ENCODE measurements at regions not wholly inside any gene's neighbourhood (a gene's known extent, or its start where the extent isn't known, plus 50 kb on each side); places are given as distances from the start of the nearest gene placed in this dataset.

- Histone ChIP-seq H3K4me3 (ENCODE audit: low read depth in 1 of 2, low read length in 2 of 2) (no peak overlapping the region), H4K20me1 (ENCODE audit: insufficient read depth, low read length) (no peaks in the 10 kb centered on the region), H3K9ac (ENCODE audit: low read depth, low read length) (no peak overlapping the region), H2AFZ (ENCODE audit: low read depth, low read length) (no peak overlapping the region), H3K79me2 (ENCODE audit: insufficient read depth, low read length) (no peaks in the 10 kb centered on the region), H3K9me3 (ENCODE audit: insufficient read depth, low read length, severe bottlenecking) (no peaks in the 10 kb centered on the region), H3K4me1 (ENCODE audit: insufficient read depth, low read length) (no peaks in the 10 kb centered on the region), H3K27me3 (ENCODE audit: insufficient read depth, low read length, poor library complexity) (no peaks in the 10 kb centered on the region), H3K36me3 (ENCODE audit: insufficient read depth, low read length) (no peaks in the 10 kb centered on the region), H3K27ac (ENCODE audit: low read length) (no peak overlapping the region), H3K4me2 (ENCODE audit: insufficient read depth, low read length) (no peak overlapping the region)
- no peak for TF ChIP-seq CTCF (IDR thresholded peaks at IDR 0.05; ENCODE audit: borderline replicate concordance, extremely low read depth, low read length, poor library complexity, severe bottlenecking)
- no peak for TF ChIP-seq EZH2 (IDR thresholded peaks at IDR 0.05; ENCODE audit: borderline replicate concordance, low read depth, low read length, severe bottlenecking)
- DNase-seq (no peak), ATAC-seq (ENCODE audit: insufficient read depth, low read depth) (no peak)
These were observed 367.5 kb upstream of the ACTBL2 start for GRCh38 chr5:57850109-57850508.

GRCh38 chr5:57845025-57845424, 362.4 kb upstream of the ACTBL2 start:
- no peaks in the 10 kb centered on the region for H3K9me3 ChIP-seq (ENCODE audit: insufficient read depth, low read length, severe bottlenecking)
- no peak overlapping the region for H3K4me3 ChIP-seq (ENCODE audit: low read depth in 1 of 2, low read length in 2 of 2)
- no peaks in the 10 kb centered on the region for H4K20me1 ChIP-seq (ENCODE audit: insufficient read depth, low read length)
- no peaks in the 10 kb centered on the region for H3K4me1 ChIP-seq (ENCODE audit: insufficient read depth, low read length)
- H3K79me2 ChIP-seq (ENCODE audit: insufficient read depth, low read length): no peaks in the 10 kb centered on the region
- no peak for DNase-seq
- no peak overlapping the region for H3K27ac ChIP-seq (ENCODE audit: low read length)
- no peak overlapping the region for H3K9ac ChIP-seq (ENCODE audit: low read depth, low read length)
- H3K4me2 ChIP-seq (ENCODE audit: insufficient read depth, low read length): no peak overlapping the region
- H2AFZ ChIP-seq (ENCODE audit: low read depth, low read length): no peak overlapping the region
- H3K36me3 ChIP-seq (ENCODE audit: insufficient read depth, low read length): no peaks in the 10 kb centered on the region
- ATAC-seq (ENCODE audit: insufficient read depth, low read depth): no peak
- no peaks in the 10 kb centered on the region for H3K27me3 ChIP-seq (ENCODE audit: insufficient read depth, low read length, poor library complexity)
- no peak for TF ChIP-seq EZH2 (IDR thresholded peaks at IDR 0.05; ENCODE audit: borderline replicate concordance, low read depth, low read length, severe bottlenecking)
- TF ChIP-seq CTCF (IDR thresholded peaks at IDR 0.05; ENCODE audit: borderline replicate concordance, extremely low read depth, low read length, poor library complexity, severe bottlenecking): no peak

GRCh38 chr5:57844410-57844809, 361.8 kb upstream of the ACTBL2 start:
- H3K4me3 ChIP-seq (ENCODE audit: low read depth in 1 of 2, low read length in 2 of 2): no peak overlapping the region
- TF ChIP-seq CTCF (IDR thresholded peaks at IDR 0.05; ENCODE audit: borderline replicate concordance, extremely low read depth, low read length, poor library complexity, severe bottlenecking) (no peak), EZH2 (IDR thresholded peaks at IDR 0.05; ENCODE audit: borderline replicate concordance, low read depth, low read length, severe bottlenecking) (no peak)
- no peaks in the 10 kb centered on the region for H3K9me3 ChIP-seq (ENCODE audit: insufficient read depth, low read length, severe bottlenecking)
- no peak overlapping the region for H3K9ac ChIP-seq (ENCODE audit: low read depth, low read length)
- H3K79me2 ChIP-seq (ENCODE audit: insufficient read depth, low read length): no peaks in the 10 kb centered on the region
- ATAC-seq (ENCODE audit: insufficient read depth, low read depth) (no peak), DNase-seq (no peak)
- H3K36me3 ChIP-seq (ENCODE audit: insufficient read depth, low read length): no peaks in the 10 kb centered on the region
- no peak overlapping the region for H2AFZ ChIP-seq (ENCODE audit: low read depth, low read length)
- no peaks in the 10 kb centered on the region for H3K27me3 ChIP-seq (ENCODE audit: insufficient read depth, low read length, poor library complexity)
- H3K4me1 ChIP-seq (ENCODE audit: insufficient read depth, low read length): no peaks in the 10 kb centered on the region
- H3K4me2 ChIP-seq (ENCODE audit: insufficient read depth, low read length): no peak overlapping the region
- H3K27ac ChIP-seq (ENCODE audit: low read length): no peak overlapping the region
- no peaks in the 10 kb centered on the region for H4K20me1 ChIP-seq (ENCODE audit: insufficient read depth, low read length)

GRCh38 chr5:57843059-57843367, 360.4 kb upstream of the ACTBL2 start:
- no peaks in the 10 kb centered on the region for H3K27me3 ChIP-seq (ENCODE audit: insufficient read depth, low read length, poor library complexity)
- no peak overlapping the region for H3K4me3 ChIP-seq (ENCODE audit: low read depth in 1 of 2, low read length in 2 of 2)
- H3K9me3 ChIP-seq (ENCODE audit: insufficient read depth, low read length, severe bottlenecking): no peaks in the 10 kb centered on the region
- no peaks in the 10 kb centered on the region for H3K36me3 ChIP-seq (ENCODE audit: insufficient read depth, low read length)
- ATAC-seq (ENCODE audit: insufficient read depth, low read depth): no peak
- H3K9ac ChIP-seq (ENCODE audit: low read depth, low read length): no peak overlapping the region
- no peaks in the 10 kb centered on the region for H3K79me2 ChIP-seq (ENCODE audit: insufficient read depth, low read length)
- no peak for DNase-seq
- no peak overlapping the region for H3K27ac ChIP-seq (ENCODE audit: low read length)
- no peak overlapping the region for H3K4me2 ChIP-seq (ENCODE audit: insufficient read depth, low read length)
- no peaks in the 10 kb centered on the region for H3K4me1 ChIP-seq (ENCODE audit: insufficient read depth, low read length)
- H4K20me1 ChIP-seq (ENCODE audit: insufficient read depth, low read length): no peaks in the 10 kb centered on the region
- no peak overlapping the region for H2AFZ ChIP-seq (ENCODE audit: low read depth, low read length)
- TF ChIP-seq EZH2 (IDR thresholded peaks at IDR 0.05; ENCODE audit: borderline replicate concordance, low read depth, low read length, severe bottlenecking): no peak
- no peak for TF ChIP-seq CTCF (IDR thresholded peaks at IDR 0.05; ENCODE audit: borderline replicate concordance, extremely low read depth, low read length, poor library complexity, severe bottlenecking)
